ENCODE measurements at regions not wholly inside any gene's neighbourhood (a gene's known extent, or its start where the extent isn't known, plus 50 kb on each side); places are given as distances from the start of the nearest gene placed in this dataset.

DNA sequence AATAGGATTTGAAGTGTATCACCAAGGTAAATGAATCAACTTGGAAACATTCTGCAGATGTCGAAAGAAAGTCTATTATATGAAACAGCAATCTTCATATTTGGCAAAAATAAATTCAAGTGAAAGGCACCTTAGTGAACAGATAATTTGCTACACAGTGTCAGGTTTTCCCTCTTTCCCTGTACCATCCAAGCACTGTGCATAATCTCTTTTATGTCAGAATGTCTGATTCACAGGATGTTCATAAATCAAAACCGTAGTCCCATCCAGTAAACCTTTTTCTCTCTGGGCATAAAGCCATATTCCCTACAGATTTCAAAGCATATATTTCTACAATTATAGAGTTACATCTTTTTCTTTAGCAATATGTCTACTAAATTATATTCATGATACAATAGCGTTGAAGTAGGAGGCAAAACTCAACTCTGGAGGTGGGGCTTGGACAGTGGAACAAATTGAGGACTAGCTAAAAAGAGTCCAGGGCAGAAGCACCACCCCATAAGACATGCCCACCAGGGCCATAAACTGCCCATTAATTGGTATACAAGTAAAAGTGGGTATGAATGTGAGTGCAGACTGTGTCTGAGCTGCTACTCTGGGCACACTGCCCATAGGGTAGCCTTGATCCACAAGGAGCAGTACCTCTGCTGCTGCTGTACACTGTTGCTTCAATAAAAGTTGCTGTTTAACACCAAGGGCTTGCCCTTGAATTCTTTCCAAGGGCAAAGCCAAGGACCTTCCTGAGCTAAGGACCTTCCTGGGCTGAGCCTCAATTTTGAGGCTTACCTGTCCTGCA, 72.1 kb upstream of the MYCBP2 start:
- TF ChIP-seq, protein P1, sequence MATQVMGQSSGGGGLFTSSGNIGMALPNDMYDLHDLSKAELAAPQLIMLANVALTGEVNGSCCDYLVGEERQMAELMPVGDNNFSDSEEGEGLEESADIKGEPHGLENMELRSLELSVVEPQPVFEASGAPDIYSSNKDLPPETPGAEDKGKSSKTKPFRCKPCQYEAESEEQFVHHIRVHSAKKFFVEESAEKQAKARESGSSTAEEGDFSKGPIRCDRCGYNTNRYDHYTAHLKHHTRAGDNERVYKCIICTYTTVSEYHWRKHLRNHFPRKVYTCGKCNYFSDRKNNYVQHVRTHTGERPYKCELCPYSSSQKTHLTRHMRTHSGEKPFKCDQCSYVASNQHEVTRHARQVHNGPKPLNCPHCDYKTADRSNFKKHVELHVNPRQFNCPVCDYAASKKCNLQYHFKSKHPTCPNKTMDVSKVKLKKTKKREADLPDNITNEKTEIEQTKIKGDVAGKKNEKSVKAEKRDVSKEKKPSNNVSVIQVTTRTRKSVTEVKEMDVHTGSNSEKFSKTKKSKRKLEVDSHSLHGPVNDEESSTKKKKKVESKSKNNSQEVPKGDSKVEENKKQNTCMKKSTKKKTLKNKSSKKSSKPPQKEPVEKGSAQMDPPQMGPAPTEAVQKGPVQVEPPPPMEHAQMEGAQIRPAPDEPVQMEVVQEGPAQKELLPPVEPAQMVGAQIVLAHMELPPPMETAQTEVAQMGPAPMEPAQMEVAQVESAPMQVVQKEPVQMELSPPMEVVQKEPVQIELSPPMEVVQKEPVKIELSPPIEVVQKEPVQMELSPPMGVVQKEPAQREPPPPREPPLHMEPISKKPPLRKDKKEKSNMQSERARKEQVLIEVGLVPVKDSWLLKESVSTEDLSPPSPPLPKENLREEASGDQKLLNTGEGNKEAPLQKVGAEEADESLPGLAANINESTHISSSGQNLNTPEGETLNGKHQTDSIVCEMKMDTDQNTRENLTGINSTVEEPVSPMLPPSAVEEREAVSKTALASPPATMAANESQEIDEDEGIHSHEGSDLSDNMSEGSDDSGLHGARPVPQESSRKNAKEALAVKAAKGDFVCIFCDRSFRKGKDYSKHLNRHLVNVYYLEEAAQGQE (IDR thresholded peaks at IDR 0.05; ENCODE audit: low read depth, low read length) = no peak
- TF ChIP-seq MXI1 (IDR thresholded peaks at IDR 0.05; ENCODE audit: low read depth, low read length) (no peak), NFIC (IDR thresholded peaks at IDR 0.05; ENCODE audit: borderline replicate concordance) (no peak), TAF1 (IDR thresholded peaks at IDR 0.05; ENCODE audit: borderline replicate concordance, low read depth, low read length) (no peak), JUND (IDR thresholded peaks at IDR 0.05) (no peak), RCOR1 (IDR thresholded peaks at IDR 0.05; ENCODE audit: low read length) (no peak), EP300 (IDR thresholded peaks at IDR 0.05; ENCODE audit: borderline replicate concordance in 1 of 2, low read depth in 1 of 2, low read length in 1 of 2) (no peak), MEF2A (IDR thresholded peaks at IDR 0.05; ENCODE audit: borderline replicate concordance, low read depth) (no peak), NRF1 (IDR thresholded peaks at IDR 0.05; ENCODE audit: low read depth, low read length) (no peak), ELF1 (IDR thresholded peaks at IDR 0.05) (no peak), FOXJ3 (CRISPR knock-in tag; IDR thresholded peaks at IDR 0.05) (no peak), GATA2 (CRISPR knock-in tag; IDR thresholded peaks at IDR 0.05) (no peak), GABPA (IDR thresholded peaks at IDR 0.05; ENCODE audit: low read depth) (no peak), TEAD4 (IDR thresholded peaks at IDR 0.05; ENCODE audit: borderline replicate concordance, insufficient read depth) (no peak), TCF12 (IDR thresholded peaks at IDR 0.05) (no peak), PBX3 (IDR thresholded peaks at IDR 0.05) (no peak), SIN3A (IDR thresholded peaks at IDR 0.05; ENCODE audit: borderline replicate concordance, low read depth, low read length) (no peak)
- TF ChIP-seq, protein P2, sequence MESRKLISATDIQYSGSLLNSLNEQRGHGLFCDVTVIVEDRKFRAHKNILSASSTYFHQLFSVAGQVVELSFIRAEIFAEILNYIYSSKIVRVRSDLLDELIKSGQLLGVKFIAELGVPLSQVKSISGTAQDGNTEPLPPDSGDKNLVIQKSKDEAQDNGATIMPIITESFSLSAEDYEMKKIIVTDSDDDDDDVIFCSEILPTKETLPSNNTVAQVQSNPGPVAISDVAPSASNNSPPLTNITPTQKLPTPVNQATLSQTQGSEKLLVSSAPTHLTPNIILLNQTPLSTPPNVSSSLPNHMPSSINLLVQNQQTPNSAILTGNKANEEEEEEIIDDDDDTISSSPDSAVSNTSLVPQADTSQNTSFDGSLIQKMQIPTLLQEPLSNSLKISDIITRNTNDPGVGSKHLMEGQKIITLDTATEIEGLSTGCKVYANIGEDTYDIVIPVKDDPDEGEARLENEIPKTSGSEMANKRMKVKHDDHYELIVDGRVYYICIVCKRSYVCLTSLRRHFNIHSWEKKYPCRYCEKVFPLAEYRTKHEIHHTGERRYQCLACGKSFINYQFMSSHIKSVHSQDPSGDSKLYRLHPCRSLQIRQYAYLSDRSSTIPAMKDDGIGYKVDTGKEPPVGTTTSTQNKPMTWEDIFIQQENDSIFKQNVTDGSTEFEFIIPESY (IDR thresholded peaks at IDR 0.05; ENCODE audit: borderline replicate concordance, low read depth) = no peak
- TF ChIP-seq, protein P3, sequence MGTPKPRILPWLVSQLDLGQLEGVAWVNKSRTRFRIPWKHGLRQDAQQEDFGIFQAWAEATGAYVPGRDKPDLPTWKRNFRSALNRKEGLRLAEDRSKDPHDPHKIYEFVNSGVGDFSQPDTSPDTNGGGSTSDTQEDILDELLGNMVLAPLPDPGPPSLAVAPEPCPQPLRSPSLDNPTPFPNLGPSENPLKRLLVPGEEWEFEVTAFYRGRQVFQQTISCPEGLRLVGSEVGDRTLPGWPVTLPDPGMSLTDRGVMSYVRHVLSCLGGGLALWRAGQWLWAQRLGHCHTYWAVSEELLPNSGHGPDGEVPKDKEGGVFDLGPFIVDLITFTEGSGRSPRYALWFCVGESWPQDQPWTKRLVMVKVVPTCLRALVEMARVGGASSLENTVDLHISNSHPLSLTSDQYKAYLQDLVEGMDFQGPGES (IDR thresholded peaks at IDR 0.05; ENCODE audit: low read depth, low read length) = no peak
- TF ChIP-seq, protein P4, sequence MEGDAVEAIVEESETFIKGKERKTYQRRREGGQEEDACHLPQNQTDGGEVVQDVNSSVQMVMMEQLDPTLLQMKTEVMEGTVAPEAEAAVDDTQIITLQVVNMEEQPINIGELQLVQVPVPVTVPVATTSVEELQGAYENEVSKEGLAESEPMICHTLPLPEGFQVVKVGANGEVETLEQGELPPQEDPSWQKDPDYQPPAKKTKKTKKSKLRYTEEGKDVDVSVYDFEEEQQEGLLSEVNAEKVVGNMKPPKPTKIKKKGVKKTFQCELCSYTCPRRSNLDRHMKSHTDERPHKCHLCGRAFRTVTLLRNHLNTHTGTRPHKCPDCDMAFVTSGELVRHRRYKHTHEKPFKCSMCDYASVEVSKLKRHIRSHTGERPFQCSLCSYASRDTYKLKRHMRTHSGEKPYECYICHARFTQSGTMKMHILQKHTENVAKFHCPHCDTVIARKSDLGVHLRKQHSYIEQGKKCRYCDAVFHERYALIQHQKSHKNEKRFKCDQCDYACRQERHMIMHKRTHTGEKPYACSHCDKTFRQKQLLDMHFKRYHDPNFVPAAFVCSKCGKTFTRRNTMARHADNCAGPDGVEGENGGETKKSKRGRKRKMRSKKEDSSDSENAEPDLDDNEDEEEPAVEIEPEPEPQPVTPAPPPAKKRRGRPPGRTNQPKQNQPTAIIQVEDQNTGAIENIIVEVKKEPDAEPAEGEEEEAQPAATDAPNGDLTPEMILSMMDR (IDR thresholded peaks at IDR 0.05) = no peak
- Histone ChIP-seq H3K4me2 (no peak overlapping the region), H3K36me3 (replicated peaks in 1 of 2; ENCODE audit: control insufficient read depth in 1 of 2, insufficient read depth in 2 of 2, low read length in 1 of 2) (no peaks in the 10 kb centered on the region), H2AFZ (ENCODE audit: low read depth) (no peak overlapping the region), H3F3A (replicated peaks; ENCODE audit: insufficient read depth) (no peaks in the 10 kb centered on the region), H3K9ac (no peak overlapping the region), H3K4me1 (ENCODE audit: control insufficient read depth in 1 of 2, insufficient read depth in 2 of 2, low read depth in 1 of 2, low read length in 1 of 2) (no peaks in the 10 kb centered on the region), H3K79me2 (ENCODE audit: insufficient read depth) (no peaks in the 10 kb centered on the region), H3K27ac (ENCODE audit: low read depth in 2 of 2, low read length in 1 of 2) (peak overlapping the region in 1 of 2 experiments; percentile 62; a peak in 2 of 4 replicates), H4K20me1 (ENCODE audit: insufficient read depth) (no peaks in the 10 kb centered on the region), H3K4me3 (ENCODE audit: low read depth in 2 of 2, low read length in 1 of 2) (no peak overlapping the region), H3K27me3 (ENCODE audit: insufficient read depth) (no peaks in the 10 kb centered on the region), H3K9me2 (no peaks in the 10 kb centered on the region), H3K9me3 (no peaks in the 10 kb centered on the region)
- ChIA-PET POLR2A (no interaction called here), CTCF (interaction anchor here (3.8 kb wide), 1 partner anchor 80 kb away, joined by 12 read pairs; no protein-coding TSS in a partner anchor)
- 39% methylated on average over 3 of the region's 3 CpGs for WGBS (ENCODE audit: low lambda C conversion rate)
- no peak for DNase-seq
